Keratinocyte (primary cell): ENCODE measurements at regions not wholly inside any gene's neighbourhood (a gene's known extent, or its start where the extent isn't known, plus 50 kb on each side); places are given as distances from the start of the nearest gene placed in this dataset.

Source experiments
- DNase-seq: peaks from one replicate; pipeline ENCODE4 v3.0.0-alpha.2; 2011; ENCODE audit warnings: low read depth, missing footprints, low spot score
- FAIRE-seq: peaks from 2 replicates; lab custom pipeline; 2011; peaks lifted over from hg19 to GRCh38; lab: Jason Lieb, UNC
- H2AFZ ChIP-seq: 2 replicates; pipeline ENCODE4 v1.6.0; 2012; ENCODE audit warnings: low read length, control low read depth, inconsistent platforms; ENCODE audit not compliant: control insufficient read depth
- H3K27ac ChIP-seq: 2 replicates; pipeline ENCODE4 v1.5.1; 2011; ENCODE audit warnings: low read length; ENCODE audit not compliant: control insufficient read depth, insufficient read depth
- H3K27me3 ChIP-seq: 3 replicates; pipeline ENCODE4 v1.6.0; 2011; ENCODE audit warnings: low read length; ENCODE audit not compliant: control insufficient read depth, insufficient read depth; ENCODE audit errors: extremely low read depth
- H3K36me3 ChIP-seq, 2 experiments: 2 replicates in 1 of 2; 3 replicates in 1 of 2; pipeline ENCODE4 v1.5.1; 2011; ENCODE audit warnings: low read length in 2 of 2, mild to moderate bottlenecking in 1 of 2; ENCODE audit not compliant: control insufficient read depth in 2 of 2, insufficient read depth in 2 of 2; ENCODE audit errors: extremely low read depth in 1 of 2
- H3K4me1 ChIP-seq: 3 replicates; pipeline ENCODE4 v1.5.1; 2011; ENCODE audit warnings: low read length; ENCODE audit not compliant: control insufficient read depth, insufficient read depth; ENCODE audit errors: extremely low read depth
- H3K4me2 ChIP-seq: 3 replicates; pipeline ENCODE4 v1.6.0; 2011; ENCODE audit warnings: low read depth, low read length; ENCODE audit not compliant: control insufficient read depth, insufficient read depth; ENCODE audit errors: extremely low read depth
- H3K4me3 ChIP-seq, 3 experiments: fragments of 200-600 bp in 1 of 3; sonication (generic) in 1 of 3; 2 replicates in 2 of 3; 3 replicates in 1 of 3; pipeline ENCODE4 v1.5.1; 2011 to 2016; ENCODE audit warnings: low read length in 3 of 3, mild to moderate bottlenecking in 3 of 3, control low read depth in 2 of 3, inconsistent platforms in 1 of 3, low read depth in 1 of 3, mixed read lengths in 1 of 3, mixed run types in 1 of 3, moderate library complexity in 1 of 3; ENCODE audit not compliant: control insufficient read depth in 2 of 3, insufficient read depth in 2 of 3; ENCODE audit errors: extremely low read depth in 1 of 3
- H3K79me2 ChIP-seq: 2 replicates; pipeline ENCODE4 v1.6.0; 2012; ENCODE audit warnings: low read length; ENCODE audit not compliant: control insufficient read depth, insufficient read depth
- H3K9ac ChIP-seq: 3 replicates; pipeline ENCODE4 v1.6.0; 2011; ENCODE audit warnings: low read length; ENCODE audit not compliant: control insufficient read depth, insufficient read depth; ENCODE audit errors: extremely low read depth
- H3K9me1 ChIP-seq: 3 replicates; pipeline ENCODE4 v1.6.0; 2011; ENCODE audit warnings: low read length; ENCODE audit not compliant: control insufficient read depth, insufficient read depth; ENCODE audit errors: extremely low read depth
- H3K9me3 ChIP-seq: 2 replicates; pipeline ENCODE4 v1.5.1; 2012; ENCODE audit warnings: low read depth, low read length; ENCODE audit not compliant: control insufficient read depth
- H4K20me1 ChIP-seq: 3 replicates; pipeline ENCODE4 v1.6.0; 2011; ENCODE audit warnings: low read length; ENCODE audit not compliant: control insufficient read depth, insufficient read depth; ENCODE audit errors: extremely low read depth
- EZH2 ChIP-seq: IDR thresholded peaks from one replicate; pipeline ENCODE4 v1.6.1; 2012; ENCODE audit warnings: inconsistent platforms, mild to moderate bottlenecking, low read length, moderate library complexity
- dilution Hi-C: fragments of 300-500 bp; cut with MboI; formaldehyde crosslinking; loops from one replicate; pipeline ENCODE4 v1.7.0; 2020; ENCODE audit warnings: low sequenced_read_pairs; ENCODE audit not compliant: extremely low pct_ligation_motif_present
- TF ChIP-seq, protein P1 (sequence below), 3 experiments: IDR thresholded peaks in 1 of 3; conservative IDR thresholded peaks in 1 of 3; optimal IDR thresholded peaks in 1 of 3; 2 replicates in 2 of 3; 3 replicates in 1 of 3; pipeline versions ENCODE3 to v1.5.1; 2011; ENCODE audit warnings: low read length in 3 of 3, mild to moderate bottlenecking in 3 of 3, moderate library complexity in 2 of 3, control low read depth in 1 of 3, inconsistent platforms in 1 of 3; ENCODE audit not compliant: insufficient read depth in 2 of 3; ENCODE audit errors: extremely low read depth in 1 of 3

DNA sequence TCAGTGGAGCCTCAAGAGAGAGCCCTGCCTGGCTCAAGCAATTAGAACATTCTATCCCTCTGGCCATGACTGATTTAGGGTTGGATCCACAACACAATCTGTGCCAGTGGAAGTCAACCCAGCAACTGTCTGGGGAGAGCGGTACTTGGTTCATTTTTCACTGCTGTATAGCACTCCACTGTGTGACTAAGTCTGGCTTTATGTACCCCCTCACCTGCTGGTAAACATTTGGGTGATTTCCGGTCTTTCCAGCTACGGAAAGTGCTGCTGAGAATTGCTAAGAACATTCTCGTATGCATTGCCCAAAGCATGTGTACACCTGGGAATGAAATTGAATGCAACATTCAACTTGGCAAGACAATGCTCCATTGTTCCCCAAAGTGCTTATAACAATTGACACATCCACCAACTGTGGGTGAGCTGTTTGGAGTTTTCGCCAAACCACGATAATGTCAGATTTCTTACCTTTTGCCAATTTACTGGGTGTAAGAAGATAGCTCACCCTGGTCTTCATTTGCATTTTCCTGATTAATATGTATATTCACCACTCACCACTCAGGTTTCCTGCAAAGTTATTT lies 63.5 kb upstream of the MED9 start:
- Histone ChIP-seq H3K27ac (peak overlapping the region; percentile 73), H3K4me3 (peak overlapping the region; percentile 16 to 29 (median 28)), H3K9me3 (no peaks in the 10 kb centered on the region), H3K36me3 (no peaks in the 10 kb centered on the region), H3K79me2 (no peaks in the 10 kb centered on the region), H3K9me1 (no peaks in the 10 kb centered on the region), H3K9ac (peak overlapping the region; percentile 79), H3K4me2 (peak overlapping the region; percentile 58), H2AFZ (peak overlapping the region; percentile 24), H4K20me1 (no peaks in the 10 kb centered on the region), H3K27me3 (no peaks in the 10 kb centered on the region), H3K4me1 (peaks cover 37% of the 10 kb centered on the region)
- FAIRE-seq, result peak; percentile 92
- dilution Hi-C loops, result no loop called here
- TF ChIP-seq, protein P1, sequence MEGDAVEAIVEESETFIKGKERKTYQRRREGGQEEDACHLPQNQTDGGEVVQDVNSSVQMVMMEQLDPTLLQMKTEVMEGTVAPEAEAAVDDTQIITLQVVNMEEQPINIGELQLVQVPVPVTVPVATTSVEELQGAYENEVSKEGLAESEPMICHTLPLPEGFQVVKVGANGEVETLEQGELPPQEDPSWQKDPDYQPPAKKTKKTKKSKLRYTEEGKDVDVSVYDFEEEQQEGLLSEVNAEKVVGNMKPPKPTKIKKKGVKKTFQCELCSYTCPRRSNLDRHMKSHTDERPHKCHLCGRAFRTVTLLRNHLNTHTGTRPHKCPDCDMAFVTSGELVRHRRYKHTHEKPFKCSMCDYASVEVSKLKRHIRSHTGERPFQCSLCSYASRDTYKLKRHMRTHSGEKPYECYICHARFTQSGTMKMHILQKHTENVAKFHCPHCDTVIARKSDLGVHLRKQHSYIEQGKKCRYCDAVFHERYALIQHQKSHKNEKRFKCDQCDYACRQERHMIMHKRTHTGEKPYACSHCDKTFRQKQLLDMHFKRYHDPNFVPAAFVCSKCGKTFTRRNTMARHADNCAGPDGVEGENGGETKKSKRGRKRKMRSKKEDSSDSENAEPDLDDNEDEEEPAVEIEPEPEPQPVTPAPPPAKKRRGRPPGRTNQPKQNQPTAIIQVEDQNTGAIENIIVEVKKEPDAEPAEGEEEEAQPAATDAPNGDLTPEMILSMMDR (optimal IDR thresholded peaks at IDR 0.05 in 1 of 3, IDR thresholded peaks at IDR 0.05 in 1 of 3, conservative IDR thresholded peaks at IDR 0.05 in 1 of 3; ENCODE audit: extremely low read depth in 1 of 3, insufficient read depth in 2 of 3, low read length in 3 of 3), result no peak
- no peak for TF ChIP-seq EZH2
- DNase-seq, result peak; percentile 61

GRCh38 chr17:17413821-17414220 lies 63.0 kb upstream of the MED9 start:
- Histone ChIP-seq H3K4me3 (peak overlapping the region; percentile 16 to 29 (median 28)), H3K9me1 (no peaks in the 10 kb centered on the region), H3K27ac (peak overlapping the region; percentile 73), H4K20me1 (no peaks in the 10 kb centered on the region), H3K27me3 (no peaks in the 10 kb centered on the region), H3K36me3 (no peaks in the 10 kb centered on the region), H3K4me1 (peaks cover 37% of the 10 kb centered on the region), H3K9ac (peak overlapping the region; percentile 79), H2AFZ (peak overlapping the region; percentile 73), H3K79me2 (no peaks in the 10 kb centered on the region), H3K4me2 (peak overlapping the region; percentile 58), H3K9me3 (no peaks in the 10 kb centered on the region)
- DNase-seq (peak; percentile 69), FAIRE-seq (no peak)
- dilution Hi-C loops, result no loop called here
- TF ChIP-seq EZH2, result no peak
- TF ChIP-seq, protein P1 (optimal IDR thresholded peaks at IDR 0.05 in 1 of 3, IDR thresholded peaks at IDR 0.05 in 1 of 3, conservative IDR thresholded peaks at IDR 0.05 in 1 of 3; ENCODE audit: extremely low read depth in 1 of 3, insufficient read depth in 2 of 3, low read length in 3 of 3), result no peak
